A673 (cell line): ENCODE measurements at regions not wholly inside any gene's neighbourhood (a gene's known extent, or its start where the extent isn't known, plus 50 kb on each side); places are given as distances from the start of the nearest gene placed in this dataset.

Experiments used
- BruUV-seq: library from RNA; stranded (reverse); fragments of 400-500 nt; replicated peaks from 2 replicates; lab custom pipeline; 2021; lab: Mats Ljungman, UMichigan
- CTCF ChIA-PET: fragments of 300-600 bp; sonication (Branson Sonifier 250); formaldehyde crosslinking; loops from one replicate; lab custom pipeline; 2022; ENCODE audit warnings: antibody characterized with exemption; lab: Charles Lee
- POLR2A ChIA-PET: fragments of 300-600 bp; sonication (Branson Sonifier 250); formaldehyde crosslinking; loops from one replicate; lab custom pipeline; 2022; ENCODE audit warnings: antibody characterized with exemption; ENCODE audit not compliant: low non-redundant PET; lab: Charles Lee
- DNase-seq: peaks from one replicate; pipeline ENCODE4 v3.0.0-alpha.2; 2015; ENCODE audit warnings: low spot score
- H3K27ac ChIP-seq: fragments of 200-600 bp; sonication (generic); 2 replicates; pipeline ENCODE4 v1.5.1; 2016; ENCODE audit warnings: mixed run types, low read depth, mild to moderate bottlenecking, mixed read lengths, antibody characterized with exemption, low read length; ENCODE audit not compliant: poor library complexity, severe bottlenecking
- H3K27me3 ChIP-seq: fragments of 200-600 bp; sonication (generic); replicated peaks from 2 replicates; pipeline ENCODE4 v1.6.1; 2017; ENCODE audit warnings: mixed run types, low read depth, mild to moderate bottlenecking, mixed read lengths, antibody characterized with exemption, low read length; ENCODE audit not compliant: insufficient read depth, poor library complexity
- H3K36me3 ChIP-seq: fragments of 200-600 bp; sonication (generic); 2 replicates; pipeline ENCODE4 v1.6.1; 2016; ENCODE audit warnings: mixed run types, mild to moderate bottlenecking, mixed read lengths, antibody characterized with exemption, low read length; ENCODE audit not compliant: insufficient read depth, poor library complexity, severe bottlenecking
- H3K4me1 ChIP-seq: fragments of 200-600 bp; sonication (generic); 2 replicates; pipeline ENCODE4 v1.6.1; 2017; ENCODE audit warnings: mixed run types, mild to moderate bottlenecking, mixed read lengths, antibody characterized with exemption, low read length; ENCODE audit not compliant: insufficient read depth, poor library complexity, severe bottlenecking
- H3K4me3 ChIP-seq: fragments of 200-600 bp; sonication (generic); 2 replicates; pipeline ENCODE4 v1.5.1; 2016; ENCODE audit warnings: low read depth, mixed run types, mild to moderate bottlenecking, mixed read lengths, low read length; ENCODE audit not compliant: poor library complexity, severe bottlenecking
- H3K9me3 ChIP-seq: fragments of 200-600 bp; sonication (generic); 2 replicates; pipeline ENCODE4 v1.6.1; 2016; ENCODE audit warnings: mixed run types, low read depth, mild to moderate bottlenecking, mixed read lengths, antibody characterized with exemption, low read length; ENCODE audit not compliant: poor library complexity, severe bottlenecking
- EZH2 ChIP-seq: fragments of 200-600 bp; sonication (generic); IDR thresholded peaks from 2 replicates; pipeline ENCODE4 v1.6.1; 2017; ENCODE audit warnings: borderline replicate concordance, low read depth, mild to moderate bottlenecking, mixed read lengths, antibody characterized with exemption, low read length; ENCODE audit not compliant: poor library complexity, severe bottlenecking
- intact Hi-C: fragments of 100-400 bp; cut with micrococcal nuclease; formaldehyde crosslinking; loops from one replicate; pipeline ENCODE4 v1.10.0; 2022; ENCODE audit not compliant: unreplicated experiment
- TF ChIP-seq, protein P1 (sequence below): fragments of 300-800, 200-600 bp; sonication (generic); conservative IDR thresholded peaks from 2 replicates; pipeline ENCODE4 v1.5.1; 2017; ENCODE audit warnings: low read depth, mild to moderate bottlenecking, antibody characterized with exemption, low read length, moderate library complexity, mixed read lengths

DNA sequence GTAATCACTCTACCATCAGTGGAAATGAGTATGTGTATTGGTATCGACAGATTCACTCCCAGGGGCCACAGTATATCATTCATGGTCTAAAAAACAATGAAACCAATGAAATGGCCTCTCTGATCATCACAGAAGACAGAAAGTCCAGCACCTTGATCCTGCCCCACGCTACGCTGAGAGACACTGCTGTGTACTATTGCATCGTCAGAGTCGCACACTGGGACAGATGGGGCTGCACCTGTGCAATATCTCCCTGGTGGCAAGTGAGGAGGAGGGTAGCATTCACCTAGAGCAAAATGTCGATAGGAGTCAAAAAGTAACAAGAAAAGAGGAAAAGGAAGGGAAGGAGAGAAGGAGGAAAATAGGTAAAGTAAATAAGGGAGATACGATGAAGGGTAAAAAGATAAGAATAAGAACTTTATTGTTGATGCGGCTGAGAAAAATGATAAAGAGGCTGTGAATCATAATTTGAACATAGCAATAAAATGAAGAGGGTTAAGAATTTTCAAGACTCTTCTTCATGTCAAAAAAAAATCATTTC is 450.5 kb upstream of the OR4E1 start:
- H3K36me3 ChIP-seq: no peaks in the 10 kb centered on the region
- no peak for TF ChIP-seq EZH2
- TF ChIP-seq, protein P1, sequence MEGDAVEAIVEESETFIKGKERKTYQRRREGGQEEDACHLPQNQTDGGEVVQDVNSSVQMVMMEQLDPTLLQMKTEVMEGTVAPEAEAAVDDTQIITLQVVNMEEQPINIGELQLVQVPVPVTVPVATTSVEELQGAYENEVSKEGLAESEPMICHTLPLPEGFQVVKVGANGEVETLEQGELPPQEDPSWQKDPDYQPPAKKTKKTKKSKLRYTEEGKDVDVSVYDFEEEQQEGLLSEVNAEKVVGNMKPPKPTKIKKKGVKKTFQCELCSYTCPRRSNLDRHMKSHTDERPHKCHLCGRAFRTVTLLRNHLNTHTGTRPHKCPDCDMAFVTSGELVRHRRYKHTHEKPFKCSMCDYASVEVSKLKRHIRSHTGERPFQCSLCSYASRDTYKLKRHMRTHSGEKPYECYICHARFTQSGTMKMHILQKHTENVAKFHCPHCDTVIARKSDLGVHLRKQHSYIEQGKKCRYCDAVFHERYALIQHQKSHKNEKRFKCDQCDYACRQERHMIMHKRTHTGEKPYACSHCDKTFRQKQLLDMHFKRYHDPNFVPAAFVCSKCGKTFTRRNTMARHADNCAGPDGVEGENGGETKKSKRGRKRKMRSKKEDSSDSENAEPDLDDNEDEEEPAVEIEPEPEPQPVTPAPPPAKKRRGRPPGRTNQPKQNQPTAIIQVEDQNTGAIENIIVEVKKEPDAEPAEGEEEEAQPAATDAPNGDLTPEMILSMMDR: no peak
- peaks cover under 1% of the 10 kb centered on the region for H3K4me1 ChIP-seq
- H3K9me3 ChIP-seq: no peaks in the 10 kb centered on the region
- H3K27ac ChIP-seq: no peak overlapping the region
- ChIA-PET POLR2A (no interaction called here), CTCF (no interaction called here)
- no TSS peak for BruUV-seq
- intact Hi-C loops: no loop called here
- peaks cover 3% of the 10 kb centered on the region for H3K27me3 ChIP-seq
- no peak for DNase-seq
- H3K4me3 ChIP-seq: no peak overlapping the region

DNA sequence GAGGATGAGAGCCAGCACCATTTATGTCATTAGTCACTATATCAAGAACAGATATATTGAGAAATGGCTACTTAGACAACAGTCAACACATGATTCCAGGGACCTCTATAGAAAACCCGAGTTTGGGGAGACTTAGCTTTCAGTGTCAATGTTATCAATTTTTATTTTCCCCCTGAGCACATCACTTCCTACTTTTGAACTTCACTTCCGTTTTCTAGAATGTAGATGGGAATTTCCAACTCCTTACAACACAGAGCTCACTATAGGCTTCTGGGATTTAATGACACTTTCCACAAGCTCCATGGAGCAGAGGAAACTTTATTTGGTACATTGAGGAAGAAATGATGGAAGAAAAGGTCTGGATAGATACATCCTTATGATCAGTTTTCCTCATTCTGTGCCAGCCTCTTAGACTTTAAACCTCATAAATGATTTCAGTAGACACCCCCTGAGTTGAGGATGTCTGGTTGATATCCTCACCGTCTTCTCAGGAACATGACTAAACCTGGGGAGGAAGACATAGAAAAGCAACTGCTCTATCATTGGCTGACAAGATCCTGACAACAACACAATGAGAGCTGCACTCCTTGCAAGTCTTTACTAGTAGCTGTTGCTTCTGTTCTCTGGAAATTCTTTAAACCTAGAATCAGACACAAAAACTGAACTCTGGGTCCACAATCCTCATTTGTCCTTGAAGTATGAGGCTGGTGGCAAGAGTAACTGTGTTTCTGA is 449.4 kb upstream of the OR4E1 start:
- TF ChIP-seq, protein P1: no peak
- no peak for TF ChIP-seq EZH2
- Histone ChIP-seq H3K4me3 (no peak overlapping the region), H3K27ac (no peak overlapping the region), H3K9me3 (no peaks in the 10 kb centered on the region), H3K27me3 (peaks cover 3% of the 10 kb centered on the region), H3K36me3 (no peaks in the 10 kb centered on the region), H3K4me1 (peaks cover 3% of the 10 kb centered on the region)
- DNase-seq: no peak
- intact Hi-C loops: no loop called here
- POLR2A ChIA-PET: no interaction called here
- CTCF ChIA-PET: interaction anchor here (0.7 to 1.0 kb wide), 3 partner anchors 11 to 252 kb away, joined by 5 to 12 read pairs (median 5); no protein-coding TSS in a partner anchor
- BruUV-seq: no TSS peak

DNA sequence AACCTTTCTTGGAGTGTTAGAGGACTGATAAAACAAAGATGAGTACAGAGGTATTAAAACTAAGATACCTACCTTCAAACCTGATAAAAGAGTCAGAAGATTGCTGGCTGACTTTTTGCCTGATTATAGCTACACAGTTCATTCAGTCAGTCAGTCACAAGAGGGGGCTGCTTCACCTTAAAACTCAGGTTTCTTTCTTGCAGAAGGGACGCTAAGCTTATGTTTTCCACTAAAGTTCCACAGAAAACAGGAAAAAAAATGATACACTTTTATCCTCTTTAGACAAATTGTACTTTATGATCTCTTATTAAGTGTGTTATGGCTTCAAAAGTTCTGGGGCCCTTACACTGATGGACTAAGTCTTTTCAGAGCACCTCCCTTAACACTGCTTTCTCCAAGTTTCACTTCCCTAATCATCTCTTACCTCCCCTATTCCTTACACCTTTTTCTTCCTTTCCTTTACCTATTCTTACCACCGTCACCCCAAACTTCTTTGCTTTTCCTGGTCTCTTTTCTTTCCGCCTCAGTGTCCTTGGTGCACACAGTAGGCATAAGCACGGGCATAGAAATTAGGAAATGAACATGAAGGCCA is 448.7 kb upstream of the OR4E1 start:
- Histone ChIP-seq H3K4me1 (peaks cover 3% of the 10 kb centered on the region), H3K9me3 (no peaks in the 10 kb centered on the region), H3K4me3 (no peak overlapping the region), H3K27ac (no peak overlapping the region), H3K36me3 (no peaks in the 10 kb centered on the region), H3K27me3 (peaks cover 3% of the 10 kb centered on the region)
- TF ChIP-seq EZH2: no peak
- TF ChIP-seq, protein P1: peak; percentile 51
- ChIA-PET POLR2A (no interaction called here), CTCF (interaction anchor here (0.6 to 1.0 kb wide), 4 partner anchors 9 to 253 kb away, joined by 4 to 12 read pairs (median 5); no protein-coding TSS in a partner anchor)
- no TSS peak for BruUV-seq
- intact Hi-C loops: no loop called here
- peak; percentile 26 for DNase-seq
